HG03064 (cell line): ENCODE measurements at regions not wholly inside any gene's neighbourhood (a gene's known extent, or its start where the extent isn't known, plus 50 kb on each side); places are given as distances from the start of the nearest gene placed in this dataset.

Experiments
- ATAC-seq: cut with Tn5 transposase; IDR thresholded peaks from one replicate; pipeline ENCODE4 v1.9.1; 2021; ENCODE audit warnings: low read depth; ENCODE audit not compliant: unreplicated experiment

DNA sequence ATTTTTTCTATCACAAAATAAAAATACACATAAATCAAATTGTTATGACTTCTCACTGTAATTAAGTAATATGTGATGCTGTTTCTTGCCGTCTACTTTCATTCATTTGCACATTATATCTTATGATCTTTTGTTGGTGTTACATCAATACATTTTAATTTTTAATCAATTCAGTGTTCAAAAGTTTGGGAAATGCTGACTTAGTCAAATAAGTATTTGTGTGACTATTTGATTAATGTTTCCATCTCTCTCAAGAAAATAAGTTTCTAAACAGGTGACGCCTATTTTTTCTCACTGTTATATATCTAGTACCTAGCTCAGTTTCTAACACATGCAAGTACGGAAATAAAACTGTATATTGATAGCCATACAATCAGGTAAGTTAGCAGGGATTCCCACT lies 329.5 kb upstream of the KIRREL3 start:
- ATAC-seq, result no peak

DNA sequence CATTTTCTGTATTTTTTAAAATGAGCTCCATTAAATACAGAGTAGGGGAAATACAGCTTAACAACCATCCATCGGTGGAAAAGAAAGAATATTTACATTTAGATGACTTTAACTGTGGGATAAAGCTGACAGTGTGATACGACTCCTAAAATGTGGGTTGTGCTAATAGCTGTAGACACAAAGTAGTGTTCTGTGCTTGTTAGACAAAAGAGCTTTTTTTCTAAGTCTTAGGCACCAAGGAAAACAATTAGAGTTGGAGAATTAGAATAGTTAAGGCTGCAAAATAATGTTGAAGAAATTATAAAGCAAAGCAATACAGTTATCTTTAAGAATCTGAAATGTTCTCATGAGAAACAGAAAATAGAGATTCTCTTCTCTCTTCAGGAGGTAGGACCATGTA lies 307.7 kb upstream of the KIRREL3 start:
- ATAC-seq, result no peak

DNA sequence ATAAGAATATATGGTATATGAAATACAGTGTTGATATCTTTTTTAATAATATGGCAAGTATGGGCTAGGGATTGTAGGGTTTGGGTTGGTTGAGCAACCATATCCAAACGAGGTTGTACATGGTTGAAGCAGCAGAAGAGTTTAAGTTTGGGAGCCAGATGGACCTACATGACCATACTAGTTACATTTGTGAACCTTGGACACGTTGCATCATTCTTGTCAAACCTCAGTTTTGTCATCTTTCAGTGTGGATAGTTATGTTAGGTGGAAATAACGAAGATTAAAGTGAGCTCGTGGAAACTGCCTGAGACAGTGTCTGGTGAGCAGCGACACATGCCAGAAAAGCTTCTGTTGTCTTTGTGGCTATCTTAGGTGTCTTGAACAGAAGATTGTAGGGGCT lies 307.1 kb upstream of the KIRREL3 start:
- no peak for ATAC-seq

DNA sequence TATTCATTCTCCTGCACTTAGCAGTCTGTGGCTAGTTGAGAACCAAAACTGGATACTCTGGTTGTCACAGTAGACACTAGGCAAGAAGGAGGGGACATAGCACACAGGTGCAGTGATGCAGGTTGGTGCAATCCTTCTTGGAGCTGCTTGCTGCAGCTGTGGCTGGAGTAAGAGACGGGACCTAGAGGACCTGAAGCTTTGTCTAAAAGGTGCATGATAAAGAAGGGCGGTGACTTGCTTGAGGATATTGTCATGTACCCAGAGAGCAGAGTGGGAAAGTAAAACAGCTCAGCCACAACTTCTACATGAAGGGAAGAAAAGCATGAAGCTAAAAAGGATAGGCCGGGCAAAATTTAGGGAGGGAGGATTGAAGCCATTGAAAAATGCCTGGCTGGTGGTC lies 304.1 kb upstream of the KIRREL3 start:
- ATAC-seq, result no peak

DNA sequence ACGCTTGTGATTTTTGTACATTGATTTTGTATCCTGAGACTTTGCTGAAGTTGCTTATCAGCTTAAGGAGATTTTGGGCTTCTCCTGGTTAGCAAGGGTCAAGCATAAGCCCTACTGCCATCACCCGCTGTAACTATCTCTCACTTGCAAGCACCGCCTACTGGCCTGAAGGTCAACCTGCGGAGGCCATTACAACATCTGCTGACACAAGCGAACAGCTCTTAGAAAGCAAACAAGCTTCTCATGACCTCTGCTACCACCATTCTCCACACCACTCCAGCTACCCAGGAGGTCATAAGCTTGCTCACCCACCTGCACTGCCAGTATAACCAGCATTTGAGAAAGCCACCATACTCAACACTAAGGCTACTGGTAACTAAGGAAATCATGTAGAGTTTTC lies 288.4 kb upstream of the KIRREL3 start:
- no peak for ATAC-seq

DNA sequence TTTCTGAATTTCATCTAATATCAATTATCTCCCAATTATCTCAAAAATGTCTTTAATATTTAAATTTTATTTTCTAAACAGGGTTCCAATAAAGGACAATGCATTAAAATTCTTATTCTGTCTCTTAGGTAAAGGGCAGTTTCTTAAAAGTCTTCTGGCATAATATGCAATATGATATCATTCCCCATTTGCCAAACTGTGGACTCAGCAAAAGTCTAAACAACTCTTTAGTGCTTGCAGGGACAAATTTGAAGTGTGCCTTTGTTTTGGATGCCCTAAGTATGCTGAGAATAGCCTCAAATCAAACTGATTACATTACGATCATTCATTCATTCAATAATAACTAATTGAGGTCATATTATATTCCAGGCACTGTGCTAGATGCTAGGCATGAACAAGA lies 281.0 kb upstream of the KIRREL3 start:
- ATAC-seq, result no peak

DNA sequence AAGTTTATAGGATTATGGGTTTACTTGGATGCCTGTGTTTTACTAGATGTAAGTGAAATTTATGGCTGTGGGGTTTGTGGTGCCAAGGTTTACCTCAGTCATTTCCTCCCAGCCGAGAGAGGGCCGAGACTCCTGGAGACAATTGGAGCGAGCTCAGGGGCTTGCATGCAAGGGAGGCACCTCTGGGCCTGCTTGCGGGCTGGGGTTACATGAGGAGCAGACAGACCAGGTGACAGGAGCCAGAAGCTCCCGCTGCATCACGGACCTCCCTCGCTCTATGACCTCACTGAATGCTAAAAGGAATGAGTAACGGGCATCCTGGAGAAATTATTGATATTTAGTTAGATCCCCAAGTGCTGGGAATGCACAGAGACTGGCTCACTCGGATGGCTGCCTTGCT lies 275.2 kb upstream of the KIRREL3 start:
- ATAC-seq, result no peak

DNA sequence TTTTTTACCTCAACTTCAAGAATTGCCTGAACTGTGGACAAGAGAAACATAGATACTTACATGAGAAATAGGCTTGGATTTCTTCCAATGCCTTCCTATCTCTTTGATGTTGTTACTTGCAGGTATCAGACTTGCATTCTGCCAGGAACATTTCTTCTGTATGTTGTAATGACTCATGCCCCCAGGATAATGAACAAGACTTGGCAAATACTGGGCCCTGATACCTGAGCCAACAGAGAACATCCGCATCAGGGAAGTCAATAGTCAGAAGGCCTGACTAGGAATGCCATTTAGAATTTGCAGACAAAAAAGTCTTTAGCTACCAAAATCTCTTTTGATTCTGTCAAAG lies 273.7 kb upstream of the KIRREL3 start:
- ATAC-seq, result no peak

DNA sequence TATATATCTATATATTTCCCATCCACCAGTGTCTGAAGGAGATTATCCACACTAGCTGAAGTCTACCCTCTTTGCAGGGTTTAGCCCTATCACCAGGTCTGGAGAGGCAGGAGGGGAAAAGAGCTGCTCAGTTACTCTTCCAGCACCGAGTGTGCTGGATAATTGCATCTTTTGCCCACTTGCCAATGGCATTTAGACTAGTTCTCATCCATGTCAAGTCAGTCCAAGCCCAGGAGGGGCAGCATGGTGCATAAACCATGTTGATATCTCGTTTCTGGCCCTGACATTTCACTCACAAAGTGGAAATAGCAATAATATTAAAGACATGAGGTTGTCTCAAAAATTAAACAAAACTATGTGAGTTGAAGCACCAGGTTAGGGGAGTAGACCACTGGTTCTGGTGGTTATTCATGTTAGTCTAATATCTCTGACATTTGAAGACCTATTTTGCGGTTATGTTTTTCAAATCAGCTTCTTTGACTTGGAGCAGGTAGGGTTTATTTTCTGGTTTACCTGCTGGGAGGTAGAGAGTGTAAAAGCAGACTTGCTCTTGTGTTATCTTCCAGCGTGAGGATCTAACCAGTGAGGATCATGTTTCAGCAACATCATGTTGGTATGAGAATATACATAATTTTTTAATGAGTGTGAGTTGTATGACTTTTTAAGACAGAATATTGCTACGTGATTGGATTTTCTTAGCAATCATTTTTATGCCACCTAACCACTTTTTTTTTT lies 273.2 kb upstream of the KIRREL3 start:
- ATAC-seq, result no peak

DNA sequence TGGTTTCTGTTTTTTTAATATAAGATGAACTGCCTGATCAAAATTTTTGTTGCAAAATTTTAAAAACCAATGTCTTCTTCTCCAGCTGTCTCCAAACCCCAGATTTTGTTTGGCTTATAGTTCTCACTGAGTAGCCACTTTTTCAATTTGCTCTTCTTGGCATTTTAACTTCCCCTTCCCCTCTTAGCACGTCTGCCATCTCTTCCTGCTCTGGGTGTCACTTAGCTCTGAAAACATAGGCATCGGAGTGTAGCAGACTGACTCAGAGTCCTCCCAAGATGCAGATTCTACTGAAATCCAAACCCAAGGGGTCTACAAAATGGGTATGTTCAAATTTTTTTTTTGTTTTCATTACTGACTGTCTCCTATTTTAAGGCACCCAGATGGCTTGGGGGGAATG lies 270.3 kb upstream of the KIRREL3 start:
- no peak for ATAC-seq

DNA sequence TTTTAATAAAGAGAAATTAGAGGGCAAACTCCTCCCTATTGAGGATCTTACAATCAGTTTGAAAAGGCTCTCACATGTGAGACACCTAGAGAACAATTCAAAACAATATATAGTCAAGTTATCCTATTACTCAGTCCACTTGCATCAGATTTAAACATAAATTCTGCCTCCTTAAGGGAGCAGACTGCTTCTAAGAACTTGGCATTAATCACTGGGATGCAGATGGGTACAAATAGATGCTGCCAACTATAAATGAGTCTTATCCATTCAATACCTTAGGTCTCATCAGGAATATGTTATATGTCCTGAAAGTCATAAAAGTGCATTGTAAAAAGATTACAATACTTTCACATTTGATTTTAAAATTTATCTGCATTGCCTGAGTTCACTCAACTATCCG lies 269.3 kb upstream of the KIRREL3 start:
- ATAC-seq, result no peak

DNA sequence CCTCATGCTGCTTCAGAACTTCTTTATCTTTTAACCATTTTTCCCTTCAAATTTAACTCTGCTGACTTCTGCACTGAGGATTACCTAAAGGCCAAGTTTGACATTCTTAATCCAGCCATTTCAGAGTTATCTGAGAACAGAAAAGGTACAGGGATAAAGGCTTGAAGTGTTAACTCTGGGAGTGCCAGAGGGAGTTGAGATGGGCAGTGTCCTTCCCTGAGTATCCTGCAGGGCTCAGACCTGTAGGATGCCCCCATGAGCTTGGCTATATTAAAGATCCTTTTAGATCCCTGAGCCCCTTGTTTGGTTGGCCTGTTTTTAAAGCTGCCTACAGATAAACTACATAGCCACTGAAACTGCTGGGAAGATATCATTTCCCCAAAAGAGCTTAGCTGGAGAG lies 268.4 kb upstream of the KIRREL3 start:
- ATAC-seq, result no peak

DNA sequence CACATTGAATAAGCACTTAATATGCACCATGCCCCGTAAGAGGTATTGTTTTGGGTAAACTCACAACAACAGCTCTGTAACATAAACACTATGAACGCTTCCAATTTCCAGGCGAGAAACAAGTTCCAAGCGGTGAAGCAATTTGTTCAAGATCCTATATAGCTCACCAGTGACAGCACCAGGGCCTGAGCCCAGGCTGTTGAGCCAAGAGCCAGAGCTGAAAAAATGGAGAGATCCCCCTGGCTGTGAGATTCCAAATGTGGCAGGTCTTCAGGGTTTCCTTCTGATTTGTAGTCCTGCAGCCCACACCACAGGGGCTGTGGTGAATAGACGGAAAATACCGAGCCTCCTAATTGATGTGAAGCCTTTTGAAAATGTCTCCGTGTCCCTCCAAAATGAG lies 268.0 kb upstream of the KIRREL3 start:
- no peak for ATAC-seq

DNA sequence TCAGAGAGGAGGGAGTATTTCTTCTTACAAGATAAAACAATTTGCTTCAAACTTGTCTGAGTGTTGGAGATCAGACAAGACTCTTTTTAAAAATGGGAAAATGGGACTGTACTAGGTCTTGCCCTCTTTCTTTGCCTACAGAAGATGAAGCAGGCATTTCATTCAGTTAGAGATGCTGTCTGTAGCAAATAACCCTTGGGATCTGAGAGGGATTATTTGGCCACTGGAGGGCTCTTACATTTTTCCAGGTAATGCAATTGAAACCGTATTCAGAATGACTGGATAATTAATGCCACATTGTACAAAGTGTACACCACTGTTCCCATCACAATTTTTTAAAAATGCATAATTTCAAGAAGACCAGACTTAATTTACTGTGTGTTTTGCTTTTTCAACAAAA lies 258.5 kb upstream of the KIRREL3 start:
- no peak for ATAC-seq

DNA sequence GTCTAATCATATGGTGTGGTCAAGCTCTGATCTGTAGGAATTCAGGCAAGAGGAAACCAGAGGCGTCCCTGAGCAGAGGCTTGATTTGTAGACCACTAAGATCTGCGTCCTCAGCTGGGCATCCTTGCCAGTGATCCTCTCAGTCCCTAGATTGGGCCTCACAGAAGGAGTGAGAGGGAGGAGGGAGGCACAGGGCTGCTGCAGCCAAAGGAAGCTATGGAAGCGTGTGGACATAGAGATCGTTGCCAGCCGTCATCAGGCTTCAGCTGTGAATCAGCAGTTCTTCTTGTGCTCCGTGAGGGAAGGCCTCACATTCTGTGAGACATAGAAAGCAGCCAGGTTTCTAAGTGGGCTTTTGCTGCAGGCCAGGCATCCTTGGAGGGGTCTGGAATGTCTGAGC lies 254.6 kb upstream of the KIRREL3 start:
- no peak for ATAC-seq

DNA sequence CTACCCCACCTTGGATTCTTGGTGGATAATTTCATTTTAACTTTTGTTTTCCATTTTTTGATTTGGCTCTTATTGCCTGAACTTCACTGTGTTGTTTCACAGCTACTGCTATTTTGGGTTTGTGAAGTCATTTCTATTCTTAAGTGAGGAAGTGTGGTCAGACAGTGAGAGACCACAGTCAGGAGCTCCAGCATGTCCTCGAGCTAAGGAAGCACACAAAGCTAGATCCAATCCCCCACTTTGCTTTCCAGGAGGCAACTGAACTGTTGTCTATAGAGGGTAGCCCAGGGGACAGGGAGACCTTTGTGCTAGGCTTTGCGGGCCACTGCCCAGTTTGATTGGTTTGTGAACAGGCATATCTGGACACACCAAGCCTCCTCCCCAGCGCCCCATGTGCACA lies 251.8 kb upstream of the KIRREL3 start:
- no peak for ATAC-seq

DNA sequence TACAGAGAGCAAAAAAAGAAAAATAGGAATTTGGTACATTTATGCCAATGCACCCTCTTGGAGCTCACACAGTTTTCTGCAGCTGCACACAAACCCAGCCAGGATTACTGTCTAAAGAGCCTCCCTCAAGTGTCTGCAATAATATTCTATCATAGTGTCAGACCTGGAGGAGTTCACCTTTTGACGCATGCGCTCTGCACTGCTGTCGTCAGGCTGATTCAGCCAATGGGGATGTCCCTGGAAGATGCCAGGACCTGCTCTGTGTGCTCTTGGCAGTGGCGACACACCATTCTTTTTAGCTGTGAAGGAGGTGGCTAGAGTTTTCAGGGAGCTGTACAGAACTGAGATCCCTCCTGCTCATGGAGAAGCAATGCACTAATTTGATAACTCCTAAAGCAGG lies 249.0 kb upstream of the KIRREL3 start:
- ATAC-seq, result no peak

DNA sequence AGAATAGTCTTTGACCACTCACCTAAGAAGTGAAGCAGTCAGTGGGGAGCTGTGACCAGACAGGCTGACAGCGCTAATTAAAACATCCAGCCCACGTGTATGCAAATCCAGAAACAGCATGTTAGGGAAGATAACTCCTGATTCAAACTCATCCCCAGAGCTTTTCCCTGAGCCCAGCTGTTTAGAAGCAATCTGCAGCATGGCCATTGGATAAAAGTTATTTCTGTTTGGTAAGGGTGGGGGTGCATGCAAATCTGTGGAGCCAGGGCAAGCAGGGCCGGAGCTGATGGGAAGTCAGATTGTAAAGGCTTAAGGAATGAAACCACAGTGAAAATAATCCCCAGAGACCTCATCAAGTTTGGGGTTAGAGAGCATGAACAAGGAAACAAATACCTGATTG lies 247.9 kb upstream of the KIRREL3 start:
- ATAC-seq, result no peak

DNA sequence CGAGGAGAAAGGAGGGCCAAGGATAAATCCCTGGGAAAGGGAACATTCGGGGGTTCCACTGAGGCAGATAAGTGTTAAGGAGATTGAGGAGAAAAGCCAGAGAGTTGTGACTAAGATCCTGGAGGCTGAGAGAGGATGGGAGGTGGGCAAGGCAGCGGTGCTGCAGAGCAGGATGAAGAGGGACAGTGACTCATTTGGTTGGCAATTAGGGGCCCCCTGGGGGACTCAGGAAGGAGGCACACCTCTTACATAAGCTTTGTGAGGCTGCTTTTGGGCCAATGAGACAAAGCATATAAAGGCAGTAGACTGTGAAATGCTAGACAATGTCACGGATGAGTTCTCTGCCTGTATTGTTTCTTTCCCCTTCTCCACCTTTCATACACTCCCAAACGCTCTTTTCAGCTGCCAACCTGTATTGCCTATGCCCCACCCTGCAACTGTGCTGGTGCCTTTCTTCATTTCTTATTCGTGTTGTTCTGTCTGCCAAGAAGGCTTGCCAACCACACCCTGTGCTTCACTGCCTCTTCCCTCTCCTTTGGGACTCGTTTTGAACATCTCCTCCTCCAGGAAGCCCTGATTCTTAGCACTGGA lies 246.8 kb upstream of the KIRREL3 start:
- no peak for ATAC-seq

DNA sequence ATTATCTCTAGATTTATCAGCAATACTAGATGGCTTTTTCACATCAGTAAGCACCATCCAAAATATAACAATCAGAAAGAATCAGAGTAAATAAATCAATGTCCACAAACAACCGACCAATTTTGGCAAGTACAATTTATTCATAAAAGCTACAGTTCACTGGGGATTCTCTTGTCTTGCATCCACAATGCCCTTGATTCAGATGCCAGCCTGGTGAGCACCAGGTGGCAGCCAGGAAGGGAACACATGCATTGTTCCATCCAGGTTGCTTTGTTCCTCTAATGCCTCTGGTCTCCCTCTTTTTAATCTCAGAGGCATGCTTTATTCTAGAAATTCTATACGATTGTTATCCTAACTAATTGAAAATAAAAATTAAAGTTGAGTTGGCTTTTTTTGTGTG lies 242.1 kb upstream of the KIRREL3 start:
- no peak for ATAC-seq

DNA sequence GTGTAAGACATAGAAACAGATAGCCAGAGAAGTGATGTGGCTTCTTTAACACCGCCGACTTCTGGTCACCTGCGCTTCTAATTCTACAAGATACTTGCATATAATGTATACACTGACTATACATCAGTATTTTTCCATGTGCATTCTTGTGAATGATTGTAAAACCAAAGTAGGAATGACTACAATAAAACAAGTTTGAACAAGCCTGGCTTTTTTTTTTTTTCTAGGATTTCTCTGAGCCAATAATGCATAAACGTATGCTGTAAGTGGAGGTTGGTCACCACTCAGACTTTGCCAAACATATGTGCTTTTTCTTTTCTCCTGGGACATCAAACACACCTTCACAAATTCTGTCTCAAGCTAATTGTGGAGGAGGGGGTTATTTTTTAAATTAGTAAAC lies 237.8 kb upstream of the KIRREL3 start:
- ATAC-seq, result no peak

DNA sequence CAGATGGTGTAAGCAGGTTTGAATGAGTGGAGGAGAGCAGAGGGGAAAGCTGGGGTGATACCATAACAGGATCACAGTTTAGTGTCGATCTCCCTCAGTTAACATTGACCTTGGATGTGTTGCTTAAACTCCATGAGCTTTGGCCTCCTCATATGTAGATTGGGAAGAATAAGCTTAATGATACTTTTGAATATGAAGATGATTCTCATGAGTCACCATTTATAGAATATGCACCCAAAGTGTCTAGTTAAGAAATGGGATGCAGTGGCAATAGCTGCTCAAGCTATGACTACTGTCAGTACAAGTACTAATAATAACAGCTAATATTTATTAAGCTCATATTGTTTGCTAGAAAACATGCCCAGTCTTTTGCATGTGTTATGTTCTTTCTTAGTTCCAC lies 236.2 kb upstream of the KIRREL3 start:
- no peak for ATAC-seq

DNA sequence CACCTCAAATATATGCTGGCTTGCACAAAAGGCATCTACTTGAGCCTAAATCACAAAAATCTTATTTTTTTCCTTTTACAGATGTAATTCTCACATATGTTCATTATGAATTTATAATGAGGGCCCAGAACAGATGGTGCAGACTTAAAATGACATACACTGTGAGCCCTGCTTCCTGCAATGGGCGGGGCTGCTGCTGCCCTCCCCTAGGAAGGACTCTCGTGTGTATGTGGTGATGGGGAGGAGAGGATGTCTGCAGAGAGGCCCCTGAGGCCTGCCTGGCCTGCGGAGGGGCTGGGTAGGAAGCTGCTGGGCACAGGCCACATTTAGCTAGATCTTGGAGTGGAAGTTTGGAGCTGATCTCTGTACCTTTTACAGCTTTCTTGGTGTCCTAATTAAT lies 233.4 kb upstream of the KIRREL3 start:
- no peak for ATAC-seq
